Fibroblast of skin of back (primary cell): ENCODE measurements at regions not wholly inside any gene's neighbourhood (a gene's known extent, or its start where the extent isn't known, plus 50 kb on each side); places are given as distances from the start of the nearest gene placed in this dataset.

Source experiments
- DNase-seq: peaks from one replicate; pipeline ENCODE4 v3.0.0-alpha.2; 2013

DNA sequence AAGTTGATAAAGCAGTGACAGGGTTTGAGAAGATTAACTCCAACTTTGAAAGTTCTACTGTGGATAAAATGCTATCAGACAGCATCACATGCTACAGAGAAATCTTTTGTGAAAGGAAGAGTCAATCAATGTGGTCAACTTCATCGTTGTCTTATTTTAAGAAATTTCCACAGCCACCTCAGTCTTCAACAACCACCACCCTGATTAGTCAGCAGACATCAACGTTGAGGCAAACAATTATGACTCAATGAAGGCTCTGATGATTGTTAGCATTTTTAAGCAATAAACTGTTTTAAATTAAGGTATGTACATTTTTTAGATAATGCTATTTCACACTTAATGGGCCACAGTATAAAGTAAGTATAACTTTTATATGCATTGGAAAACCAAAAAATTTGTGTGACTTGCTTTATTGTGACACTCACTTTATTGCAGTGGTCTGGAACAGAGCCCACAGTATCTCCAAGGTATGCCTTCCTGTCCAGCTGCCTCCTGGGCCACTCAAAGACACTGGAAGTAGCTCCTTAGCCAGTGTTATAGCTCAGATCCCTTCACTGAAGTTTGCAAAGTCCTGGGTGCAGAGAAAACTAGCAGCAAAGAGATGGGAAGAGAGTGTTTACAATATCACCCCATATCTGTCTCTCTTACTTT is 293.1 kb downstream of the ARHGAP12 start:
- peak; percentile 29 for DNase-seq

- DNase-seq: no peak
Measured at GRCh38 chr10:31635009-31635408, 293.6 kb downstream of the ARHGAP12 start.

GRCh38 chr10:31630861-31631567 is 297.6 kb downstream of the ARHGAP12 start:
- no peak for DNase-seq

DNA sequence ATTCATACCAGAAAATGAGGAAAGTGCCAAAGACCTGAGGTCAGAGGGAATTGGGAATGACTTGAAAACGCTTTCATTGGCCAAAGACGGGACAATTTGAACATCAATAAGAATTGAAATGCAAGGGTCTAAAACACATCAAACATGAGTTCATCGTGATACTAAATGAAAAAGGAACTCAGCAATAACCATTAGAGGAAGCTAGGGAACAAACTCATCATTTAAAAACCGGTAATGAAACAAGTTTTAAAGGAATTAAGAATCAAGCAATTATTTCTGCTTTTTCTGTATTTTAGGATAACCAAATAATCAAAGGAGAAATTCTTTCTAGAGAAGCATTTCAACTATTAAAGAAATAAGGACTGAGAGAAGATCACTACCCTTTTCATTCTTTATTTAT is 303.1 kb downstream of the ARHGAP12 start:
- DNase-seq: no peak

- DNase-seq: no peak
Measured at GRCh38 chr10:31624611-31625010, 304.0 kb downstream of the ARHGAP12 start.

- no peak for DNase-seq
Measured at GRCh38 chr10:31623947-31624346, 304.7 kb downstream of the ARHGAP12 start.

- peak; percentile 73 for DNase-seq
Measured at GRCh38 chr10:31623466-31623865, 304.4 kb downstream of the ZEB1 start.

DNA sequence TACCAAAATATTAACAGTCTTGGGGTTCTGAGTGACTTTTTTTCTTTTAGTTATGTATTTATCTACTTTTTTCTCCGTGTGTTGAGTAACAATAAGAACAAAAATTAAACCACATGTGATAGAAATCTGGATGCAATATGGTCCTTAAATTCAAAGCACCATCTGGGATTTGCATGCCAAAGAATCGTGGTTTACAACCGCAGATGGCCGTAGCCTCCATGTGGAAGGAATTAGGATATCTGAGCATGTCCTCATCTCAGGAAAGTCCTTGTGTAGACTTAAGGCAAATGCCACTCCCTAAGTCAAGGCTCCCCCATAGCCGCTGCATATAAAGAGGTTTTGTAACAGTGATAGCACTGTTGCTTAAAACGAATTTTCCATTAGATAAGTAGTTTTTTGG is 304.0 kb downstream of the ZEB1 start:
- peak; percentile 86 for DNase-seq

DNA sequence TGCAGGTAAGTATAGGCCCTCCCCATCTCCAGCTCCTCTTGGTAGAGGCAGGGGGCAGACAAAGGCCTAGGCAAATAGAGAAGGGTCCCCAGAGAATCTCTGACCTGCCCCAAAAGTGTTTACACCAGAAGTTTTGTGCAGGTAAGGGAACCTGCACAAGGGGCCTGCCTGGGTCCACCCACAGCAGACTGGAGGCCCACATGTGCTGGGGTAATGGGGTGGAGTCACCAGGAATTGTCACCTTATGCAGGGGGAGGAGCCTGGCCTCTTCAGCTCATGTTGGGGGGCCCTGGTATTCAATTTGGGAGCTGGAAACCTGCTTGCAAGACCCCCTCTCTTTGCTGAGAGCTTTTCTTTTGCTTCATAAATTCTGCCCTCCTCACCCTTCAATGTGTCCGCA is 302.7 kb downstream of the ZEB1 start:
- no peak for DNase-seq

DNA sequence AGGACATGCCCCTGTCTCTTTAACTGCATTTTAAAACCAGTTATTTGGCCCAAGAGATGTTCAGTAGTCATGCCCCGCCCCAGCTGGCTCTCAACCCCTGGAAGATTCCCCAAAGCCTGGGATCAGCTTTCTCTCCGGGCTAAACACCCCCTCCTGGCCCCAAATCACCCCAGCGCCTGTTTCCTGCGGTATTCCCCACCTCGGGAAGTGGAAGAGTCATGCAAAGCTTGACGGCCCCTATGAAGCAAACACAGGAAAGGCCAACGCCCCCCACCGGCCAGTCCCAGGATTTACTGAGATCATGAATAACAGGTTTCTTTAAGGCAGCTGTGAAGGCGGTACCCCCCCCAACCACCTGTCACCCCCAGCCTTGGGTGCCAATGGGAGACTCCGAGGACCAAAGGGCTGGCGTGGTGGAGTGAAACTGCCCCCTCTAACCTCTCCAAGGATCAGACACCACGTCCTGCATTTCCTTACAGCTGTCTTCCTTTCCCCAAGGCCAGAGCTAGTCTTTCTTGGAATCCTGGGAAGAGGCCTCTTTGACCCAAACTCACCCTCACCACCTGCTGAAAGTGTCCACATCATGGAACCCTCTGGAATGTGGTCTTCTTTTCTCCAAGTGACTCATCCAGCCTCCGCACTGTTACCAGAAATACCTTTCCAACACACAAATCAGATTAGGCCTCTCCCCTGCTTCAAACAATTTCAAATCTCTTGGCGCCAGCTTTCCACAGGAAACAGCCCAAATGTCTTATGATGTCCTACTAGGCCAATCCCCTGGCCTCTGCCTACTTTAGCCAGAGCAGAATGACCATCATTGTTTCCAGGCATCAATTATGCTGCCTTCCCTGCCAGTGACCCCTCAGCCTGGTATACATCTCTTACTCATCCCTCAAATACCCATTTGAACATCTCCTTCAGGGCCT is 301.5 kb downstream of the ZEB1 start:
- peak; percentile 42 for DNase-seq

DNA sequence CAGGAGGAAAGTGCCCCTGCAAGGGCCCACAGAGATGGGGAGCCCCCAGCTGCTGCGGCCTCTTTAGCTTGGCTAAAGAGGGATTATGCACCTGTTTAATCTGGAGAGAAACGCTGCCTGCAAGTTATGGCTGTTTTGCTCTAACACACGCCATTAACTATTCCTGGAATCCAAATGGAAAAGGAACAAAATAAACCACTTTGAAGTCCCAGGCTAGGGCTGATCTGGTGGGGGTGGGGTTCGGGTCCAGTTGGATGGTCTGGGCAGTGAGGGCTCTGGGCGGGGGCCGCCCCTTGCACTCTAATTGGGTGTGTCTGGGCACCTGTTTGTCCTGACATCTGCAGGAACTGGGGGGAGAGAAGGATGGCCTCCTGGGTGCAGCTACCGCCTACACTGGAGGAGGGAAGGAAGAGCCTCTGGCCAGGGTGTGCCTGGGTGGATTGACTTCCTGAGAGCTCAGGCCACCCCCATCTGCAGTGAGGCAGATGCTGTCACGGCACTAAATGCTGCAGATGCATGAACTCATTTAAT is 300.6 kb downstream of the ZEB1 start:
- DNase-seq: no peak

DNA sequence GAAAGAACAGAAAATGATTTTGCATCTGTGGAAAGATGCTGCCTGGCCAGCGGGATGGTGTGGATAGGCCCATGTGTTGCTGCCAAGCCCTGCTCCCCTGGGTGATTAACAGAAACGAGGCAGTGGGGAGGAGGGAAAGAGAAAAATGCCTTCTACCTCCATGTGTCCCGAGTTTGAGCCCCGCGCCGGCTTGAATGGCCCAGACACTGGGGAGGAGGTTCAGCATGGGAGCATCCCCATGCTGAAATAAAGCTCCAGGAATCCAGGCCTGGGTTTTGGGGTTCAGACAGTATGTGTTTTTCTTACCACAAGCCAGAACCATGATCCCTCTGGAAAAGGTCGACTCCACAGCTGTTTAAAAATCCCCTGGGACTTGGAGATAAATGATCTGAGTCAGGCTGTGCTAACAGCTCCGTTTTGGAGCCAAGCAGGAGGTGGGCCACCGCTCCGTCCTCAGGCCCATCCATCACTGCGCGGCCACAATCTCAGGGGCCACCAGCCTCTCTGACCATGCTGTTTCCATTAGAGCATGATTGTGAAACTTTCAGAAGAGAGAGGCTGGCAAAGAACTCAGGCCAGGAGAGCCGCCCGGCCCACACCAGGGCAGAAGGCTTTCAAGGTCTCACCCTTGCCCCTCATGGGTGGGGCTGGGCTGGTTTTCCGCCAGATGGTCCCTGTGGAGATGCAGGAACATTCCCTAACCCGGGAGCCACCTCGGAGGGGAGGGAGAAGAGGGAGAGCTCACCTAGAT is 299.7 kb downstream of the ZEB1 start:
- DNase-seq: peak; percentile 61

- DNase-seq: no peak
Measured at GRCh38 chr10:31617757-31618156, 298.7 kb downstream of the ZEB1 start.

GRCh38 chr10:31617133-31617532 is 298.1 kb downstream of the ZEB1 start:
- no peak for DNase-seq

DNA sequence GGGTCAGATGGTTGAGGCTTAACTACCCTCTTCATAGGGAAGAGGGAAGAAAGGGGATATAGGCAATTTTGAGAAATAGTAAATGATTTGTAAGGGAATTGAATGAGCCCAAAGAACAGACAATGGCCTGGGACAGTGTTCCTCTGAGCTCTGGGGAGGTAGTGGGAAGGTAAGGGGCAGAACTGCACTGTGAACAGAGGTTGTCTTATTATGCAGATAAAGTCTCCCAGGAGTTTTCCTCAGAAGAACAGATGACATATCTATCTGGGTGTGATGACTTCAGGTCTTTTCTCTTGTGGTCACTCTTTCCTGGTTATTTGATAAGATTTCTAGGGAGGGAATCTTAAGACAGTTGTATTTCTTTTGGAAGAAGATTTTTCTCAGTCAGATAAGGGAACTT is 296.1 kb downstream of the ZEB1 start:
- DNase-seq: no peak

- DNase-seq: no peak
Measured at GRCh38 chr10:31614611-31615010, 295.6 kb downstream of the ZEB1 start.

- peak; percentile 30 for DNase-seq
Measured at GRCh38 chr10:31612082-31612481, 293.1 kb downstream of the ZEB1 start.

DNA sequence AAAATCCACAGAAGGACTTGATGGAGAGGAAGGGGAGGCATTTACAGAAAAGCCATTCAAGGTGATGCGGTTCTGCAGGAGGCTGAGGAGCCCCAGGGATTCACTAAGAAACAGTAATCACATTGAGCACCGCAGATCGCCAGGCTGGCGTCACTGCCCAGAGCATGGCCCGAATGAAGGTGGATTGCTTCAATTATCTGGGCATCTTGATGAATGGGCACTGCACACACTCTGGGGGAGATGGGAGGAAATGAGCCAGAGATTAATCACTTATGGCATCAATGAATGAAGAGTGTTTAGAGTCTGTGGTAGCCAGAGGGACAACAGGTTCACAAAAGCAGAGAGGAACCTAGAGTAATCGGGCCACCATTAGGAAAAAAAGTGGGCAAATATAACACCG is 292.1 kb downstream of the ZEB1 start:
- DNase-seq: no peak

GRCh38 chr10:31607481-31607880 is 288.5 kb downstream of the ZEB1 start:
- peak; percentile 34 for DNase-seq

GRCh38 chr10:31606841-31607240 is 287.8 kb downstream of the ZEB1 start:
- no peak for DNase-seq

DNA sequence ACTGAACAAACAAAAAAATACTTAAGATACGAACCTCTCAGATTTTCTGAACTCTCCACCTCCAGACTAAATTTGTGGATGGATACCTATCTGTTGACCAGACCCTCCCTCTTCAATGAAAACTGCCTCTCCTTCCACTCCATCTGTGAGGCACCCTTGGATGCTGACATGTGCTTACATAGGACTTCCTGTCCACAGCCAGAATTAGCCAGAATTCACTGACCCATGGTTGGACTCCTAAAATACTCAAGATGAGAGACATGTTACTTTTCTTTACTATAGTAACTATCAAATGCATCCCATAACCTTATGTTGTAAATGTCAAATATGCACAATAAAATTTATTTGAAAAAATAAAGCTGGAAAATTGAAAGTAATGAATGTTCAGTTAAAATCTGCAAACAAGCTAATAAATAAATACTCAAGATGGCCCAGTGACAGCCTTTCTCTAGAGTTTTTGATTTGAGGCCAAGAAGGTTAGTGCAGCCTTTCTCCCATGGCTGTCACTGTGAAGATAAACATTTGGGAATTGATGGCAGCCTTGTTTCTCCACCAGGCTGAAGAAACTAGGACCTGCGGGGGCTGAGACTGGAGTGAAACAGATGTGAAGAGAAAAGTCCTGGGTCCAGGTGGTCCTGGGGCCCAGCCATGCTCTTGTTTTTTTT is 287.0 kb downstream of the ZEB1 start:
- DNase-seq: no peak

DNA sequence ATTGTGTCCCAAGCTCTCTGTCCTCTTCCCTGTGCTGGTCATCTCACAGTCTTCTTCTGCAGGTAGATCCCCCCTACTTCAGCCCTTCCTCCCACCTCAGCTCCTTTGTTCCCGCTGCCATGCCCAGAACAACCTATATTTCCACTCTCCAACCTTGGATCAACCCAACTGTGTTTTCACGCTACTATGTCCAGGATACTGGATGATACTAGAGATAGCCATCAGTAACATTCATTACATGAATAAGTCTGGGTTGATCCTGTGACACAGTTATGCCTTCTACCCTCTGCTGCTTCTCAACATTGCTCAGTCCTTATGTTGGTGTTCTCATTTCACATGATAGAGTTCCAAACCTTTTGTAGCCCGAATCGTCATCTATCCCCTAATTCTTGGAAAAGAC is 286.4 kb downstream of the ZEB1 start:
- no peak for DNase-seq
